IMR-90 (cell line): ENCODE measurements at regions not wholly inside any gene's neighbourhood (a gene's known extent, or its start where the extent isn't known, plus 50 kb on each side); places are given as distances from the start of the nearest gene placed in this dataset.

Experiments used
- ATAC-seq: fragments of 200-7000 bp; cut with Tn5 transposase; 2 replicates; pipeline ENCODE4 v1.9.1; 2020; ENCODE audit warnings: low read depth, mild to moderate bottlenecking, moderate library complexity
- BruUV-seq: library from RNA; stranded (reverse); fragments of 400-500 nt; replicated peaks from 2 replicates; lab custom pipeline; 2021; lab: Mats Ljungman, UMichigan
- CTCF ChIA-PET: fragments of 300-600 bp; formaldehyde crosslinking; extraction: SDS; loops from one replicate; lab custom pipeline; 2021; ENCODE audit warnings: antibody characterized with exemption; lab: Yijun Ruan, JAX
- POLR2A ChIA-PET: fragments of 300-600 bp; sonication (Branson Sonifier 250); formaldehyde crosslinking; loops from one replicate; lab custom pipeline; 2022; ENCODE audit warnings: antibody characterized with exemption; ENCODE audit not compliant: unreplicated experiment; lab: Charles Lee
- DNase-seq: peaks from one replicate; pipeline ENCODE4 v3.0.0; 2013
- H2AFZ ChIP-seq: replicated peaks from 2 replicates; pipeline ENCODE3; 2013; ENCODE audit warnings: low read length, mild to moderate bottlenecking; ENCODE audit not compliant: poor library complexity
- H2AK5ac ChIP-seq: 2 replicates; pipeline ENCODE4 v1.6.1; 2013; ENCODE audit warnings: low read depth, low read length, inconsistent platforms
- H2AK9ac ChIP-seq: replicated peaks from 2 replicates; pipeline ENCODE3; 2013; ENCODE audit warnings: mild to moderate bottlenecking, low read depth, low read length, moderate library complexity; ENCODE audit not compliant: poor library complexity
- H2BK120ac ChIP-seq: 2 replicates; pipeline ENCODE4 v1.6.1; 2013; ENCODE audit warnings: low read depth, low read length, inconsistent platforms
- H2BK15ac ChIP-seq: 3 replicates; pipeline ENCODE4 v1.6.1; 2013; ENCODE audit warnings: low read depth, low read length, inconsistent platforms
- H2BK20ac ChIP-seq: 2 replicates; pipeline ENCODE4 v1.6.1; 2013; ENCODE audit warnings: low read depth, mild to moderate bottlenecking, inconsistent platforms, low read length, moderate library complexity
- H2BK5ac ChIP-seq: 2 replicates; pipeline ENCODE4 v1.6.1; 2013; ENCODE audit warnings: mild to moderate bottlenecking, low read depth, low read length, inconsistent platforms; ENCODE audit not compliant: poor library complexity, severe bottlenecking
- H3K14ac ChIP-seq: replicated peaks from 2 replicates; pipeline ENCODE4 v1.6.1; 2013; ENCODE audit warnings: low read depth, low read length, inconsistent platforms
- H3K18ac ChIP-seq: 2 replicates; pipeline ENCODE4 v1.6.1; 2013; ENCODE audit warnings: low read depth, low read length, control low read depth
- H3K23ac ChIP-seq: 2 replicates; pipeline ENCODE4 v1.6.1; 2013; ENCODE audit warnings: low read depth, low read length, inconsistent platforms
- H3K27ac ChIP-seq: 2 replicates; pipeline ENCODE4 v1.5.1; 2013; ENCODE audit warnings: mild to moderate bottlenecking, control low read depth, low read length; ENCODE audit not compliant: insufficient read depth
- H3K27me3 ChIP-seq: 2 replicates; pipeline ENCODE4 v1.6.1; 2013; ENCODE audit warnings: low read length; ENCODE audit not compliant: control insufficient read depth, insufficient read depth
- H3K36me3 ChIP-seq: 2 replicates; pipeline ENCODE4 v1.6.1; 2013; ENCODE audit warnings: low read length, mixed read lengths; ENCODE audit not compliant: control insufficient read depth, insufficient read depth
- H3K4ac ChIP-seq: 2 replicates; pipeline ENCODE4 v1.6.1; 2013; ENCODE audit warnings: low read depth, low read length, inconsistent platforms
- H3K4me1 ChIP-seq: 2 replicates; pipeline ENCODE4 v1.6.1; 2013; ENCODE audit warnings: low read length, mixed read lengths; ENCODE audit not compliant: control insufficient read depth, insufficient read depth
- H3K4me2 ChIP-seq: 2 replicates; pipeline ENCODE4 v1.6.1; 2013; ENCODE audit warnings: low read depth, mild to moderate bottlenecking, control low read depth, low read length, moderate library complexity
- H3K4me3 ChIP-seq: 2 replicates; pipeline ENCODE4 v1.5.1; 2013; ENCODE audit warnings: low read depth, mild to moderate bottlenecking, control low read depth, low read length, moderate library complexity; ENCODE audit not compliant: insufficient read depth
- H3K56ac ChIP-seq: 2 replicates; pipeline ENCODE4 v1.6.1; 2013; ENCODE audit warnings: low read length, inconsistent platforms; ENCODE audit not compliant: insufficient read depth; ENCODE audit errors: extremely low read depth
- H3K79me1 ChIP-seq, 2 experiments: 2 replicates each; pipeline ENCODE4 v1.6.1; 2013; ENCODE audit warnings: low read length in 2 of 2, inconsistent platforms in 1 of 2, low read depth in 1 of 2
- H3K9ac ChIP-seq: 2 replicates; pipeline ENCODE4 v1.6.1; 2013; ENCODE audit warnings: low read depth, low read length, control low read depth
- H3K9me1 ChIP-seq: 2 replicates; pipeline ENCODE4 v1.6.1; 2013; ENCODE audit warnings: low read length, inconsistent platforms; ENCODE audit not compliant: insufficient read depth
- H3K9me3 ChIP-seq: 2 replicates; pipeline ENCODE4 v1.6.1; 2013; ENCODE audit warnings: low read length; ENCODE audit not compliant: control insufficient read depth, insufficient read depth
- H4K20me1 ChIP-seq: 2 replicates; pipeline ENCODE4 v1.6.1; 2013; ENCODE audit warnings: low read length, inconsistent platforms; ENCODE audit not compliant: insufficient read depth
- H4K5ac ChIP-seq: 2 replicates; pipeline ENCODE4 v1.6.1; 2013; ENCODE audit warnings: mild to moderate bottlenecking, low read depth, low read length, control low read depth
- H4K8ac ChIP-seq, 2 experiments: 2 replicates each; pipeline ENCODE4 v1.6.1; 2013; ENCODE audit warnings: low read depth in 2 of 2, low read length in 2 of 2, control low read depth in 1 of 2, inconsistent platforms in 1 of 2
- H4K91ac ChIP-seq: 2 replicates; pipeline ENCODE4 v1.6.1; 2013; ENCODE audit warnings: low read depth, low read length, inconsistent platforms; ENCODE audit not compliant: insufficient read depth
- SMC3 ChIP-seq: fragments of 150-350 bp; IDR thresholded peaks from 2 replicates; pipeline ENCODE4 v1.6.1; 2016; ENCODE audit warnings: low read depth, mild to moderate bottlenecking, antibody characterized with exemption, low read length, moderate library complexity
- WGBS, 2 experiments: methylation state at CpG; one replicate each; pipeline versions ENCODE4 v1.1.5 to v1.1.7; 2013; ENCODE audit warnings: missing lambda C conversion rate in 2 of 2; ENCODE audit not compliant: insufficient read length in 1 of 2; ENCODE audit errors: extremely low coverage in 2 of 2; 5-methylcytosine and 5-hydroxymethylcytosine counted together
- dilution Hi-C: fragments of 300-500 bp; cut with HindIII; formaldehyde crosslinking; loops from one replicate; pipeline ENCODE4 v1.14.3; 2018; ENCODE audit warnings: low sequenced_read_pairs; ENCODE audit not compliant: unreplicated experiment
- in situ Hi-C: fragments of 300-500 bp; cut with MboI; formaldehyde crosslinking; loops from 3 replicates; pipeline ENCODE4 v1.14.3; 2019; ENCODE audit warnings: low sequenced_read_pairs, inconsistent platforms, mixed read lengths
- intact Hi-C: fragments of 100-400 bp; cut with micrococcal nuclease; formaldehyde crosslinking; loops from 2 replicates; pipeline ENCODE4 v1.10.0; 2022

- H3K23ac ChIP-seq = no peak overlapping the region
- no peak overlapping the region for H4K5ac ChIP-seq
- H3K9me3 ChIP-seq = peaks cover 24% of the 10 kb centered on the region
- no peak overlapping the region for H2AK9ac ChIP-seq
- no peak overlapping the region for H2BK5ac ChIP-seq
- no peak overlapping the region for H3K4ac ChIP-seq
- no TSS peak for BruUV-seq
- H3K14ac ChIP-seq = no peak overlapping the region
- no peak overlapping the region for H2BK120ac ChIP-seq
- no peak overlapping the region for H3K4me2 ChIP-seq
- H3K27ac ChIP-seq = no peak overlapping the region
- H3K79me1 ChIP-seq = no peaks in the 10 kb centered on the region
- H3K56ac ChIP-seq = no peak overlapping the region
- ATAC-seq = no peak
- no peak overlapping the region for H2AK5ac ChIP-seq
- H3K36me3 ChIP-seq = no peaks in the 10 kb centered on the region
- WGBS, 2 experiments = no CpG with 5 or more reads among the region's 3 CpGs
- no peak for DNase-seq
- intact Hi-C loops (no loop called here), dilution Hi-C loops (no loop called here), in situ Hi-C loops (no loop called here)
- no peak overlapping the region for H2AFZ ChIP-seq
- POLR2A ChIA-PET = no interaction called here
- H2BK15ac ChIP-seq = no peak overlapping the region
- no peak overlapping the region for H4K8ac ChIP-seq
- no peaks in the 10 kb centered on the region for H3K27me3 ChIP-seq
- no peak overlapping the region for H3K9ac ChIP-seq
- H2BK20ac ChIP-seq = no peak overlapping the region
- no peaks in the 10 kb centered on the region for H3K4me1 ChIP-seq
- H4K91ac ChIP-seq = no peak overlapping the region
- no peak for TF ChIP-seq SMC3
- no peaks in the 10 kb centered on the region for H3K9me1 ChIP-seq
- no peaks in the 10 kb centered on the region for H4K20me1 ChIP-seq
- CTCF ChIA-PET = no interaction called here
- no peak overlapping the region for H3K18ac ChIP-seq
- H3K4me3 ChIP-seq = no peak overlapping the region
Observed at GRCh38 chr14:104510216-104510615, 69.3 kb upstream of the C14orf180 start.
